ENCODE measurements at regions not wholly inside any gene's neighbourhood (a gene's known extent, or its start where the extent isn't known, plus 50 kb on each side); places are given as distances from the start of the nearest gene placed in this dataset.
"Not testable (repeated sequence)": the region's sequence is repeated elsewhere in the genome, so short reads cannot be mapped to it uniquely, and the experiment has no call there.

- no peak for DNase-seq
Measured at GRCh38 chr15:69908060-69908459, 189.7 kb downstream of the TLE3 start.

- DNase-seq, result no peak
Measured at GRCh38 chr15:69908590-69909420, 188.9 kb downstream of the TLE3 start.

GRCh38 chr15:69909719-69910444, 187.8 kb downstream of the TLE3 start:
- no peak for DNase-seq

- no peak for DNase-seq
Measured at GRCh38 chr15:69910514-69910913, 187.2 kb downstream of the TLE3 start.

GRCh38 chr15:69912116-69912515, 185.6 kb downstream of the TLE3 start:
- DNase-seq, result no peak

GRCh38 chr15:69914040-69914439, 183.7 kb downstream of the TLE3 start:
- no peak for DNase-seq

GRCh38 chr15:69914960-69915359, 182.8 kb downstream of the TLE3 start:
- DNase-seq, result no peak

- no peak for DNase-seq
Measured at GRCh38 chr15:69916169-69916785, 181.4 kb downstream of the TLE3 start.

- DNase-seq, result no peak
Measured at GRCh38 chr15:69917056-69917455, 180.7 kb downstream of the TLE3 start.

GRCh38 chr15:69919816-69920215, 177.9 kb downstream of the TLE3 start:
- peak; percentile 94 for DNase-seq

- no peak for DNase-seq
Measured at GRCh38 chr15:69920221-69920620, 177.5 kb downstream of the TLE3 start.

GRCh38 chr15:69921626-69922619, 175.8 kb downstream of the TLE3 start:
- DNase-seq, result no peak

GRCh38 chr15:69924531-69924930, 173.2 kb downstream of the TLE3 start:
- no peak for DNase-seq

GRCh38 chr15:69926006-69926405, 171.7 kb downstream of the TLE3 start:
- DNase-seq, result no peak

GRCh38 chr15:69926721-69927120, 171.0 kb downstream of the TLE3 start:
- DNase-seq, result no peak

- DNase-seq, result not testable (repeated sequence)
Measured at GRCh38 chr15:69928890-69929289, 168.8 kb downstream of the TLE3 start.

- DNase-seq, result no peak
Measured at GRCh38 chr15:69929905-69930630, 167.6 kb downstream of the TLE3 start.

GRCh38 chr15:69930754-69931153, 167.0 kb downstream of the TLE3 start:
- DNase-seq, result no peak

GRCh38 chr15:69931156-69931555, 166.6 kb downstream of the TLE3 start:
- no peak for DNase-seq

- DNase-seq, result no peak
Measured at GRCh38 chr15:69934607-69935006, 163.1 kb downstream of the TLE3 start.

- DNase-seq, result peak; percentile 83
Measured at GRCh38 chr15:69939513-69940440, 157.9 kb downstream of the TLE3 start.

All from NCI-H526 treated with DMSO at 0.1 percent for 48 hours (cell line).